ENCODE measurements at regions not wholly inside any gene's neighbourhood (a gene's known extent, or its start where the extent isn't known, plus 50 kb on each side); places are given as distances from the start of the nearest gene placed in this dataset.

DNA sequence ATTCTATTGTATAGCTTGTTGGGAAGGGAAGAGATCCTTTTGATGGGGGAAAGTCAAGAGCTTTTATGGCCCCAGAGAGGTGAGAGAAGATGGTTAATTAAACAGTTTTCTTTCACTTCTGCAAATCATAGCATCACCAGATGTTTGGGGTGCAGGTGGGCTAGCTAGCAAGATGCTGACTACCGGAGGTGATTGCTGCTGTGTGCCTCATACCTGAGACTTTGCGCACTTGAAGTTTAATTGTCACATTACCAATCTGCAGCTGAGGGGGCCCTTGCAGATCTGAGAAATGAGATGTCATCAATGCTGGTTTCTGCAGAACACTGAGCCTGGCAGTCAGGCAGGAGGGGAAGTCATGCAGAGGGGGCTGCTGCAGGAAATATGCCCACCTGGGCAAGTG, 73.9 kb downstream of the SNRPE start:
- TF ChIP-seq, protein P1, sequence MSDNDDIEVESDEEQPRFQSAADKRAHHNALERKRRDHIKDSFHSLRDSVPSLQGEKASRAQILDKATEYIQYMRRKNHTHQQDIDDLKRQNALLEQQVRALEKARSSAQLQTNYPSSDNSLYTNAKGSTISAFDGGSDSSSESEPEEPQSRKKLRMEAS (IDR thresholded peaks at IDR 0.05; ENCODE audit: low read depth, low read length) = no peak
- TF ChIP-seq, protein P2, sequence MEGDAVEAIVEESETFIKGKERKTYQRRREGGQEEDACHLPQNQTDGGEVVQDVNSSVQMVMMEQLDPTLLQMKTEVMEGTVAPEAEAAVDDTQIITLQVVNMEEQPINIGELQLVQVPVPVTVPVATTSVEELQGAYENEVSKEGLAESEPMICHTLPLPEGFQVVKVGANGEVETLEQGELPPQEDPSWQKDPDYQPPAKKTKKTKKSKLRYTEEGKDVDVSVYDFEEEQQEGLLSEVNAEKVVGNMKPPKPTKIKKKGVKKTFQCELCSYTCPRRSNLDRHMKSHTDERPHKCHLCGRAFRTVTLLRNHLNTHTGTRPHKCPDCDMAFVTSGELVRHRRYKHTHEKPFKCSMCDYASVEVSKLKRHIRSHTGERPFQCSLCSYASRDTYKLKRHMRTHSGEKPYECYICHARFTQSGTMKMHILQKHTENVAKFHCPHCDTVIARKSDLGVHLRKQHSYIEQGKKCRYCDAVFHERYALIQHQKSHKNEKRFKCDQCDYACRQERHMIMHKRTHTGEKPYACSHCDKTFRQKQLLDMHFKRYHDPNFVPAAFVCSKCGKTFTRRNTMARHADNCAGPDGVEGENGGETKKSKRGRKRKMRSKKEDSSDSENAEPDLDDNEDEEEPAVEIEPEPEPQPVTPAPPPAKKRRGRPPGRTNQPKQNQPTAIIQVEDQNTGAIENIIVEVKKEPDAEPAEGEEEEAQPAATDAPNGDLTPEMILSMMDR (IDR thresholded peaks at IDR 0.05; ENCODE audit: low read depth, low read length) = no peak
